ENCODE measurements at regions not wholly inside any gene's neighbourhood (a gene's known extent, or its start where the extent isn't known, plus 50 kb on each side); places are given as distances from the start of the nearest gene placed in this dataset.

GRCh38 chr16:65961476-65962143 lies 404.9 kb upstream of the CDH5 start:
- ChIA-PET POLR2A (no interaction called here), CTCF (no interaction called here)
- no peaks in the 10 kb centered on the region for H3K4me1 Mint-ChIP-seq
- H3K9me3 Mint-ChIP-seq = no peaks in the 10 kb centered on the region
- H3K4me3 Mint-ChIP-seq = no peak overlapping the region
- H3K27me3 Mint-ChIP-seq = no peaks in the 10 kb centered on the region
- DNase-seq = no peak
- H3K27ac Mint-ChIP-seq = no peak overlapping the region
- no peaks in the 10 kb centered on the region for H3K36me3 Mint-ChIP-seq (ENCODE audit: low read depth)

- POLR2A ChIA-PET = no interaction called here
Measured at GRCh38 chr16:65959983-65960382, 406.5 kb upstream of the CDH5 start.

DNA sequence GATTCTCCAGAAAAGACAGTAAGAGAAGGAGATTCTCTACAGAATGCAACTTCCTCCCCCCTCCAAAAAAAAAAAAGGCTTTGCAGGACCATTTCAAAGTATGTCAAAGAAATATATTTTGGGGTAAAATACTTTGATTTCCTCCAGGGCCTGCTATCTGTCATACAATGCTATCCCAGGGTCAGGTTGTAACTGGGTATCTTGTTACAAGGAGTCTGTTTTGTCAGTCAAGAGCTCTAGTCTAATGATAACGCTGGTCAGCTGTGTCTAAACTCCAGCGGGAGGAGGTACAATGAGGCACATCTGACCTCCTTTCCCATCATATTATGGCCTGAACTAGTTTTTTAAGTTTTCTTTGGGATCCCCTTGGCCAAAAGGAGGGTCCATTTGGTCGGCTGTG lies 408.4 kb upstream of the CDH5 start:
- Mint-ChIP-seq H3K4me3 (no peak overlapping the region), H3K27me3 (no peaks in the 10 kb centered on the region), H3K4me1 (no peaks in the 10 kb centered on the region), H3K9me3 (no peaks in the 10 kb centered on the region), H3K36me3 (ENCODE audit: low read depth) (no peaks in the 10 kb centered on the region), H3K27ac (no peak overlapping the region)
- no peak for DNase-seq
- ChIA-PET POLR2A (no interaction called here), CTCF (no interaction called here)

More at GRCh38 chr16:65959983-65960382, 406.5 kb upstream of the CDH5 start:
- Mint-ChIP-seq H3K9me3 (no peaks in the 10 kb centered on the region), H3K27me3 (no peaks in the 10 kb centered on the region), H3K4me3 (no peak overlapping the region), H3K4me1 (no peaks in the 10 kb centered on the region), H3K27ac (no peak overlapping the region), H3K36me3 (ENCODE audit: low read depth) (no peaks in the 10 kb centered on the region)
- CTCF ChIA-PET = no interaction called here
- DNase-seq = no peak

- Mint-ChIP-seq H3K36me3 (ENCODE audit: low read depth) (no peaks in the 10 kb centered on the region), H3K27ac (no peak overlapping the region), H3K4me3 (no peak overlapping the region), H3K4me1 (no peaks in the 10 kb centered on the region), H3K9me3 (no peaks in the 10 kb centered on the region), H3K27me3 (no peaks in the 10 kb centered on the region)
- ChIA-PET CTCF (no interaction called here), POLR2A (no interaction called here)
- no peak for DNase-seq
Measured at GRCh38 chr16:65956100-65956499, 410.4 kb upstream of the CDH5 start.

GRCh38 chr16:65954446-65954845 lies 412.0 kb upstream of the CDH5 start:
- H3K27me3 Mint-ChIP-seq = no peaks in the 10 kb centered on the region
- POLR2A ChIA-PET = no interaction called here

DNA sequence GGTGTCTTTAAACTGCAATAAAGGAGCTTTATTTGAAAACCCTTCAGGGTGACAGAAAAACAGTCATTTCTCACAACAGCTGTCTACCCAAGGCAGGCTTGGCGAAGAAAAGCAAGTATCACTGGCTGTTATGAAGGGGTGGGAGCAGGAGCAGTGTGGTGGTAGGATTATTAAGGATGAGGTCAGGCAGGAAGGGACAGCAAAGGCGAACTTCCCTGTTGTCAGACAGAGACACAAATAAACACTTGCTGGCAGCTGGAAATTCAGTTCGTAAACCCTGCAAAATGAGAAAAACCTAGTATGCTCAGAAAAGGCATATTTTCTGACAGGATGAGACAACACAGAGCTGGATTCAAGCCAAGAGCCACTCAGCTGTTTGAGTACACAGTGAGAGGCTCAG lies 416.3 kb upstream of the CDH5 start:
- H3K9me3 Mint-ChIP-seq = no peaks in the 10 kb centered on the region
- CTCF ChIA-PET = no interaction called here
- H3K27ac Mint-ChIP-seq = no peak overlapping the region
- no peaks in the 10 kb centered on the region for H3K36me3 Mint-ChIP-seq (ENCODE audit: low read depth)
- H3K27me3 Mint-ChIP-seq = no peaks in the 10 kb centered on the region
- POLR2A ChIA-PET = no interaction called here
- no peak overlapping the region for H3K4me3 Mint-ChIP-seq
- no peaks in the 10 kb centered on the region for H3K4me1 Mint-ChIP-seq
- DNase-seq = no peak

More at GRCh38 chr16:65954446-65954845, 412.0 kb upstream of the CDH5 start:
- Mint-ChIP-seq H3K27ac (no peak overlapping the region), H3K4me3 (no peak overlapping the region), H3K36me3 (ENCODE audit: low read depth) (no peaks in the 10 kb centered on the region), H3K4me1 (no peaks in the 10 kb centered on the region), H3K9me3 (no peaks in the 10 kb centered on the region)
- no peak for DNase-seq
- CTCF ChIA-PET = no interaction called here

- no peak overlapping the region for H3K4me3 Mint-ChIP-seq
- H3K36me3 Mint-ChIP-seq (ENCODE audit: low read depth) = no peaks in the 10 kb centered on the region
- H3K9me3 Mint-ChIP-seq = no peaks in the 10 kb centered on the region
- POLR2A ChIA-PET = no interaction called here
- H3K27ac Mint-ChIP-seq = no peak overlapping the region
- CTCF ChIA-PET = no interaction called here
- no peaks in the 10 kb centered on the region for H3K27me3 Mint-ChIP-seq
- no peak for DNase-seq
- H3K4me1 Mint-ChIP-seq = no peaks in the 10 kb centered on the region
Measured at GRCh38 chr16:65948361-65948760, 418.1 kb upstream of the CDH5 start.

DNA sequence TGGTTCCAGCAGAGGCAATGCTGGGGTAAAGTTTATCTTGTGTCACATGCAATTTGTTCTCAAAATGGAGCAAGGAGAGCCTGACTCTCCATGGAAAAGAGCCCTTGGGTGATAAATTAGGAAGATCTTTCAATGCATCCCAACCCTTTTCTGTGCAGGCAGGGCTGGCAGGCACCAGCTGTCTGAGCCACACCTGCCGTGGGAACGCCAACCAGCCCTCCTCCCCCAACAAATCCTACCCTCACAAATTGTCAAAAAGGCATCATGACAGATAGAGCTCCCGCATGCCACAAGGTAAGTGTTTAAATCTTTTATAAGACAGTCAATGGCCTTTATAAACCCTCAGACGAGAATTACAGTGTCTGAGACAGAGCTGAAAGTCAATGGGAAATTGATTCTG lies 418.5 kb upstream of the CDH5 start:
- no peaks in the 10 kb centered on the region for H3K4me1 Mint-ChIP-seq
- ChIA-PET POLR2A (no interaction called here), CTCF (no interaction called here)
- no peak overlapping the region for H3K4me3 Mint-ChIP-seq
- no peak overlapping the region for H3K27ac Mint-ChIP-seq
- no peaks in the 10 kb centered on the region for H3K9me3 Mint-ChIP-seq
- H3K27me3 Mint-ChIP-seq = no peaks in the 10 kb centered on the region
- no peaks in the 10 kb centered on the region for H3K36me3 Mint-ChIP-seq (ENCODE audit: low read depth)
- DNase-seq = no peak

DNA sequence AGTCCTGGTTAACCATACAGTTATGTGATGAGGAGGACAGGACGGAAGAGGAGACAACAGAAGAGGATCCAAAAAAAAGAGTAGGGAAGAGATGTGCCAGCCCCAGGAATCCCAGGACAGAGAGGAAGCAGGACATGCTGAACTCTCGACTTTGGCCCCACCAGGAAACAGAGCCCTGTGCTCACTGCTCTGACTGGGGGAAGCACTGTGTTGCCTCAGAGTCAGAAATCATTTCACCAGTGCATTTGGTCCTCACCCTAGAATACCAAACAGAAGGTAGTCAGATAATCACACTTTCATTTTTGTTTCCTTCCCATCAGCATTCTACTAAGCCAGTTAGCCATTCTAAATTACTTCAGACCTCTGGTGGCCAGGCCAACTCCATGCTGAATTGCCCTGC lies 421.0 kb upstream of the CDH5 start:
- Mint-ChIP-seq H3K27ac (no peak overlapping the region), H3K27me3 (no peaks in the 10 kb centered on the region), H3K4me1 (no peaks in the 10 kb centered on the region), H3K9me3 (peaks cover 2% of the 10 kb centered on the region), H3K36me3 (ENCODE audit: low read depth) (no peaks in the 10 kb centered on the region), H3K4me3 (no peak overlapping the region)
- CTCF ChIA-PET = no interaction called here
- POLR2A ChIA-PET = no interaction called here
- no peak for DNase-seq

- Mint-ChIP-seq H3K27ac (no peak overlapping the region), H3K4me3 (no peak overlapping the region), H3K4me1 (no peaks in the 10 kb centered on the region), H3K36me3 (ENCODE audit: low read depth) (no peaks in the 10 kb centered on the region), H3K27me3 (no peaks in the 10 kb centered on the region), H3K9me3 (peaks cover 2% of the 10 kb centered on the region)
- DNase-seq = no peak
- ChIA-PET CTCF (no interaction called here), POLR2A (no interaction called here)
Measured at GRCh38 chr16:65944361-65944760, 422.1 kb upstream of the CDH5 start.

GRCh38 chr16:65940711-65941110 lies 425.8 kb upstream of the CDH5 start:
- no peaks in the 10 kb centered on the region for H3K36me3 Mint-ChIP-seq (ENCODE audit: low read depth)
- no peak overlapping the region for H3K27ac Mint-ChIP-seq
- H3K9me3 Mint-ChIP-seq = peaks cover 2% of the 10 kb centered on the region
- no peaks in the 10 kb centered on the region for H3K27me3 Mint-ChIP-seq
- H3K4me3 Mint-ChIP-seq = no peak overlapping the region
- CTCF ChIA-PET = no interaction called here
- DNase-seq = no peak
- POLR2A ChIA-PET = no interaction called here
- H3K4me1 Mint-ChIP-seq = no peaks in the 10 kb centered on the region

GRCh38 chr16:65938083-65938482 lies 428.4 kb upstream of the CDH5 start:
- no peaks in the 10 kb centered on the region for H3K4me1 Mint-ChIP-seq
- no peaks in the 10 kb centered on the region for H3K27me3 Mint-ChIP-seq
- no peak overlapping the region for H3K27ac Mint-ChIP-seq
- POLR2A ChIA-PET = no interaction called here
- CTCF ChIA-PET = no interaction called here
- no peak overlapping the region for H3K4me3 Mint-ChIP-seq
- H3K9me3 Mint-ChIP-seq = peaks cover 4% of the 10 kb centered on the region
- DNase-seq = no peak
- H3K36me3 Mint-ChIP-seq (ENCODE audit: low read depth) = no peaks in the 10 kb centered on the region

DNA sequence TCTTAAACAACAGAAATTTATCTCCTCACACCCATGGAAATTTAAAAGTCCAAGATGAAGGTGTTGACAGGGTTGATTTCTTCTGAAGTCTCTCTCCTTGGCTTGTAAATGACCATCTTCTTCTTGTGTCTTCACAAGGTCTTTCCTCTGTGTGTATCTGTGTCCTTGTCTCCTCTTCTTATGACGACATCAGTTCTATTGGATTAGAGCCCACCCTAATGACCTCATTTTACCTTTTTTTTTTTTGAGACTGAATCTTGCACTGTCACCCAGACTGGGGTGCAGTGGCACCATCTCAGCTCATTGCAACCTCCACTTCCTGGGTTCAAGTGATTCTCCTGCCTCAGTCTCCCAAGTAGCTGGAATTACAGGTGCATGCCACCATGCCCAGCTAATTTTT lies 429.0 kb upstream of the CDH5 start:
- no peaks in the 10 kb centered on the region for H3K4me1 Mint-ChIP-seq
- no peak for DNase-seq
- POLR2A ChIA-PET = no interaction called here
- H3K9me3 Mint-ChIP-seq = peaks cover 7% of the 10 kb centered on the region
- no peak overlapping the region for H3K4me3 Mint-ChIP-seq
- no peak overlapping the region for H3K27ac Mint-ChIP-seq
- no peaks in the 10 kb centered on the region for H3K36me3 Mint-ChIP-seq (ENCODE audit: low read depth)
- CTCF ChIA-PET = no interaction called here
- H3K27me3 Mint-ChIP-seq = no peaks in the 10 kb centered on the region

DNA sequence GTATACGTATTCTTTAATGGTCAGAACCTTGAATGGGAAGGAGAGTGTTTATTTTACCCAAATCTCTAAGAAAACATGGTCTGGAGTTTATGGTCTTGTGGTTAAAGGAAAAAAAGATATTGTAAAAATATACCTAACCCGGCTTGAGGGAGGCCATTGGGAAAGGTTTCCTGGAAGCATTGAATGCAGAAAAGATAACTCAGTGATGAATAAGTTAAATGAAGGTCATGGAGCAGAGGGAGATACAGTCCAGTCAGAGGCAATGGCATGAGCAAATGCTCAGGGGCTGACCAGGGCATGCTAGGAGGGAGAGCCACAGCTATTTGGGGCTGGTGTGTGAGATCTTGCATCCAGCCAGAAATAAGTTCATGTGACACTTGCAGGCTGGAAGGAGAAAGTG lies 430.4 kb upstream of the CDH5 start:
- ChIA-PET POLR2A (no interaction called here), CTCF (no interaction called here)
- Mint-ChIP-seq H3K4me1 (no peaks in the 10 kb centered on the region), H3K36me3 (ENCODE audit: low read depth) (no peaks in the 10 kb centered on the region), H3K27me3 (no peaks in the 10 kb centered on the region), H3K4me3 (no peak overlapping the region), H3K9me3 (peaks cover 7% of the 10 kb centered on the region), H3K27ac (no peak overlapping the region)
- DNase-seq = no peak

GRCh38 chr16:65934443-65934842 lies 432.0 kb upstream of the CDH5 start:
- H3K4me1 Mint-ChIP-seq = no peaks in the 10 kb centered on the region
- no peaks in the 10 kb centered on the region for H3K36me3 Mint-ChIP-seq (ENCODE audit: low read depth)
- H3K9me3 Mint-ChIP-seq = peaks cover 4% of the 10 kb centered on the region
- H3K27ac Mint-ChIP-seq = no peak overlapping the region
- ChIA-PET CTCF (no interaction called here), POLR2A (no interaction called here)
- no peak overlapping the region for H3K4me3 Mint-ChIP-seq
- DNase-seq = no peak
- H3K27me3 Mint-ChIP-seq = no peaks in the 10 kb centered on the region

Data from activated CD4-positive, alpha-beta memory T cell treated with anti-CD3 and anti-CD28 coated beads, Interleukin-2, amount 10 ng/mL, durations not matched to agents 7 days and 5 days (primary cell).